Osteoblast (primary cell): ENCODE measurements at regions not wholly inside any gene's neighbourhood (a gene's known extent, or its start where the extent isn't known, plus 50 kb on each side); places are given as distances from the start of the nearest gene placed in this dataset.
"Not testable (repeated sequence)": the region's sequence is repeated elsewhere in the genome, so short reads cannot be mapped to it uniquely, and the experiment has no call there.

Source experiments
- DNase-seq: peaks from one replicate; pipeline ENCODE4 v3.0.0; 2011; ENCODE audit warnings: low spot score, mixed read lengths; ENCODE audit not compliant: insufficient read length; ENCODE audit errors: missing footprints
- H2AFZ ChIP-seq: 2 replicates; pipeline ENCODE4 v1.6.0; 2011; ENCODE audit warnings: mild to moderate bottlenecking, low read length
- H3K27ac ChIP-seq: 2 replicates; pipeline ENCODE4 v1.5.1; 2011; ENCODE audit warnings: mild to moderate bottlenecking, low read depth, low read length, moderate library complexity
- H3K27me3 ChIP-seq: 2 replicates; pipeline ENCODE4 v1.6.0; 2012; ENCODE audit warnings: mild to moderate bottlenecking, control low read depth, inconsistent platforms, low read length, moderate library complexity; ENCODE audit not compliant: insufficient read depth
- H3K36me3 ChIP-seq: 2 replicates; pipeline ENCODE4 v1.5.1; 2011; ENCODE audit warnings: mild to moderate bottlenecking, low read length, control low read depth, moderate library complexity; ENCODE audit not compliant: insufficient read depth
- H3K4me1 ChIP-seq: 2 replicates; pipeline ENCODE4 v1.5.1; 2011; ENCODE audit warnings: mild to moderate bottlenecking, low read length, control low read depth, moderate library complexity; ENCODE audit not compliant: insufficient read depth
- H3K4me2 ChIP-seq: 2 replicates; pipeline ENCODE4 v1.6.0; 2011; ENCODE audit warnings: mild to moderate bottlenecking, low read length; ENCODE audit not compliant: insufficient read depth
- H3K4me3 ChIP-seq: fragments of 200-600 bp; sonication (generic); 3 replicates; pipeline ENCODE4 v1.5.1; 2012; ENCODE audit warnings: mild to moderate bottlenecking, low read length, inconsistent platforms; ENCODE audit not compliant: insufficient read depth
- H3K79me2 ChIP-seq: 2 replicates; pipeline ENCODE4 v1.6.0; 2012; ENCODE audit warnings: mild to moderate bottlenecking, low read length, control low read depth, inconsistent platforms; ENCODE audit not compliant: insufficient read depth
- H3K9me3 ChIP-seq: 2 replicates; pipeline ENCODE4 v1.5.1; 2011; ENCODE audit warnings: low read depth, low read length, control low read depth
- H4K20me1 ChIP-seq: 2 replicates; pipeline ENCODE4 v1.6.0; 2012; ENCODE audit warnings: mild to moderate bottlenecking, low read length, control low read depth; ENCODE audit not compliant: insufficient read depth
- CTCF ChIP-seq: IDR thresholded peaks from 2 replicates; pipeline ENCODE4 v1.5.1; 2011; ENCODE audit warnings: mild to moderate bottlenecking, low read depth, low read length, moderate library complexity; ENCODE audit errors: extremely low read depth

GRCh38 chr12:20004952-20005351 lies 363.4 kb upstream of the PDE3A start:
- Histone ChIP-seq H3K4me3 (no peak overlapping the region), H4K20me1 (no peaks in the 10 kb centered on the region), H3K27me3 (no peaks in the 10 kb centered on the region), H3K36me3 (no peaks in the 10 kb centered on the region), H3K79me2 (no peaks in the 10 kb centered on the region), H3K9me3 (no peaks in the 10 kb centered on the region), H3K4me2 (no peak overlapping the region), H3K4me1 (peaks cover 10% of the 10 kb centered on the region), H2AFZ (no peak overlapping the region), H3K27ac (no peak overlapping the region)
- no peak for TF ChIP-seq CTCF
- DNase-seq: peak; percentile 58

- Histone ChIP-seq H3K36me3 (no peaks in the 10 kb centered on the region), H3K27ac (peak overlapping the region; percentile 78), H3K27me3 (no peaks in the 10 kb centered on the region), H3K4me3 (no peak overlapping the region), H3K4me1 (peaks cover 10% of the 10 kb centered on the region), H4K20me1 (no peaks in the 10 kb centered on the region), H3K79me2 (no peaks in the 10 kb centered on the region), H3K4me2 (peak overlapping the region; percentile 42), H3K9me3 (no peaks in the 10 kb centered on the region), H2AFZ (no peak overlapping the region)
- no peak for DNase-seq
- TF ChIP-seq CTCF: no peak
Observed at GRCh38 chr12:20006871-20007730, 361.2 kb upstream of the PDE3A start.

DNA sequence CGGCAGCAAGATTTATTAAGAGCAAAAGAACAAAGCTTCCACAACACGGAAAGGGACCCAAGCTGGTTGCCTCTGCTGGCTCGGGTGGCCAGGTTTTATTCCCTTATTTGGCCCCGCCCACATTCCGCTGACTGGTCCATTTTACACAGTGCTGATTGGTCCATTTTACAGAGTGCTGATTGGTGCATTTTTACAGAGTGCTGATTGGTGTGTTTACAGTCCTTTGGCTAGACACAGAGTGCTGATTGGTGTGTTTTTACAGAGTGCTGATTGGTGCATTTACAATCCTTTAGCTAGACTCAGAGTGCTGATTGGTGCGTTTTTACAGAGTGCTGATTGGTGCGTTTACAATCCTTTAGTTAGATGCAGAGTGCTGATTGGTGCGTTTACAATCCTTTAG lies 358.4 kb upstream of the PDE3A start:
- not testable (repeated sequence) for H2AFZ ChIP-seq, H3K27me3 ChIP-seq, H3K27ac ChIP-seq, H3K79me2 ChIP-seq, H3K9me3 ChIP-seq, H3K36me3 ChIP-seq, DNase-seq, H3K4me2 ChIP-seq, H3K4me3 ChIP-seq, H4K20me1 ChIP-seq
- H3K4me1 ChIP-seq: peaks cover 10% of the 10 kb centered on the region

GRCh38 chr12:20011200-20011599 lies 357.1 kb upstream of the PDE3A start:
- H2AFZ ChIP-seq: no peak overlapping the region
- no peaks in the 10 kb centered on the region for H3K27me3 ChIP-seq
- DNase-seq: no peak
- H3K4me2 ChIP-seq: no peak overlapping the region
- H3K36me3 ChIP-seq: no peaks in the 10 kb centered on the region
- H4K20me1 ChIP-seq: no peaks in the 10 kb centered on the region
- H3K9me3 ChIP-seq: no peaks in the 10 kb centered on the region
- H3K4me3 ChIP-seq: no peak overlapping the region
- peaks cover 10% of the 10 kb centered on the region for H3K4me1 ChIP-seq
- no peak for TF ChIP-seq CTCF
- no peak overlapping the region for H3K27ac ChIP-seq
- no peaks in the 10 kb centered on the region for H3K79me2 ChIP-seq
